GM12874 (cell line): ENCODE measurements at regions not wholly inside any gene's neighbourhood (a gene's known extent, or its start where the extent isn't known, plus 50 kb on each side); places are given as distances from the start of the nearest gene placed in this dataset.

Source experiments
- CTCF ChIP-seq: IDR thresholded peaks from 2 replicates; pipeline ENCODE4 v1.5.1; 2011; ENCODE audit warnings: low read depth, mild to moderate bottlenecking, control low read depth, low read length, moderate library complexity; ENCODE audit not compliant: insufficient read depth

DNA sequence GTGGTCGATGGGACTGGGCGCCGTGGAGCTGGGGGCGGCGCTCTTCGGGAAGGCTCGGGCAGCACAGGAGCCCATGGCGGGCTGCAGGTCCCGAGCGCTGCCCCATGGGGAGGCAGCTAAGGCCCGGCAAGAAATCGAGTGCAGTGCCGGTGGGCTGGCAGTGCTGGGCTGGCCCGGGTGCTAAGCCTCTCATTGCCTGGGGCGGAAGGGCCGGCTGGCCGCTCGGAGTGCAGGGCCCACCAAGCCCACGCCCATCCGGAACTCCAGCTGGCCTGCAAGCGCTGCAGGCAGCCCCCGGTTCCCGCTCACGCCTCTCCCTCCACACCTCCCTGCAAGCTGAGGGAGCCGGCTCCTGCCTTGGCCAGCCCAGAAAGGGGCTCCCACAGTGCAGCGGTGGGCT lies 748.4 kb upstream of the NRXN1 start:
- no peak for TF ChIP-seq CTCF

- no peak for TF ChIP-seq CTCF
These were observed 746.9 kb upstream of the NRXN1 start for GRCh38 chr2:51778806-51779205.

DNA sequence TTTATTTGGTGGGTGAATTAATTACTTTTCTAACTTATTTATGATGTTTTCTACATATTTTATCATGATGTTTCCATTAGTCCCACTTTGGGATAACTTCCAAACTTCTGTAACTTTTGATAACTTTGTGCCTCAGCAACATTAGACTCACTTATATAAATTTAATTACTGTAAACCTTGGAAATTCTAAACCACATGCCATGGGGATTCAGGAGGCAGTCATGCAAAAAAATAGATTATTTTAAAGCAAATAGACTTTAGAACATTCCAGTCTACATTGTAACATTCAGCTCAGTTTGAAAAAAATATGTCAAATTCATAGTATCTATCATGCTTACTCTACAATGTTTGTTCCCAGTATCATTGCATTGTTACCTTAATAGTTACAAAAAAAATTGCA lies 728.5 kb upstream of the NRXN1 start:
- no peak for TF ChIP-seq CTCF

DNA sequence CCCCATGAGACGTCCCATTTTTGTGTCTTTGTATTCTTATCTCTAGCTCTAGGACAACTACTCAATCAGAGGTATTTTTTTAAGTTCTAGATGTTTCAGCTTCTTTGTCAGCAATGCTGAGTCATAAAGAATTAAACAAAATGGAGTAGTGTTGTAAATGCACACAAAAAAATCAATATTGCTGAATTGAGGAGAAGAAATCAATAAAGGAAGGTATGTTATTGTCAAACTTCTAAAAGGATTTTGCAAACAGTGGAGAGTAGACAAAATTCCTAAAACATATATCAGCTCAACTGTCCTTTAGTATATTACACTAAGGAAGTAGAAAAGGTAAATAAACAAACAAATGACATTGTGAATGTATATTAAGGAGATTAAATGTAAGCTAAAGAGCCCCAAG lies 726.1 kb upstream of the NRXN1 start:
- TF ChIP-seq CTCF, result no peak

- TF ChIP-seq CTCF, result no peak
These were observed 702.2 kb upstream of the NRXN1 start for GRCh38 chr2:51734115-51734514.

DNA sequence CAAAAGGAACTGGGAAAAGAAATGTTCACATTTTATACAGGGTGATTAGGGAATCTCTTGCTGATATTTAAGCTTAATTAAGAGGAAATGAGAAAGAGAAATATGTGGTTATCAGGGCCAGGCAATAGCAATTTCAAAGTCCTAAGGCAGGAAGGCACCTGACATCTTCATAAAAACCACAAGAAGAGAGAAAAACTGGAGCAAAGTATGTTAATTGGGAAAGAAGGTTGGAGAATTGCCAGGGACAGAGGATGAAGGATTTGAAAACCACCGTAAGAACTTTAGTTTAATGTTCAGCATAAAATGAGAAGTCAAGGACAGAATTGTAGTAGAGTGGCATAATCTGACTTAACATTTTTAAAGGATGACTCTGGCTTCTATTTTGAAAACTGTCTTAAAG lies 691.8 kb upstream of the NRXN1 start:
- no peak for TF ChIP-seq CTCF

DNA sequence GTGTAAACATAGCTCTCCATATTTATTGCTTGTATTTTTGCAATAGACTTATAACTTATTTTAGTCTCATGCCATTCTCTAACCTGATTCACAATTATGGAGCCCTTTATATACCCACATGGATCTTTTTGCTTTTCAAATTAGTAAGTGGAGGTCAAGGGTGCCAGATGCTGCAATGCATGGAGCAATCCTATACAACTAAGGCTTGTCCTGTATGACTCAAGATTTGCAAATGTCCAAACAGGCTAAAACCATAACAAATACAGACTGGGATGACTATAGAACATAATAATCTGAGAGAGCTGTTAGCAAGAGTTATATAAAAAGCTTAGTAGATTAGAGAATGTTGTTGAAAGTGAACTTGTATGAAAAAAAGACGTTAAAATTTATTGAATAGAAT lies 690.4 kb upstream of the NRXN1 start:
- no peak for TF ChIP-seq CTCF

DNA sequence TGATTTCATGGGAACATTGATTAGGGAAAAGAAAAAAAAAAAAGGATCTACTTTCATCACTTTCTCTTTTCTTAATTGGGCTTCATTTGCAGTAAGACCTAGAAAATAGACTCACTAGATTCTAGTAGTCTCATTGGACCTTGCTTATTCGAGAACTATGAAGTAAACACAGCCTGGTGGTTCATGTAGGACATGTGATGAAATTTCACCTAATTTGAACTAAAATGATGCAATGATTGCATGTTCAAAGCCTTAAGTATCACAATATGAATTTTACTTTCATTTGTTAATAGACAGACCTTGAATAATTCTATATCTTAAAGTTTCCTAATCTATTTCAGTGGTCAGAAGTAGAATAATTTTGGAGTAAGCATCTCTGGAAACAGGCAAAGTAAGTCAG lies 688.9 kb upstream of the NRXN1 start:
- no peak for TF ChIP-seq CTCF
